Type B pancreatic cell (in vitro differentiated cells): ENCODE measurements at regions not wholly inside any gene's neighbourhood (a gene's known extent, or its start where the extent isn't known, plus 50 kb on each side); places are given as distances from the start of the nearest gene placed in this dataset.

Source experiments
- DNase-seq: peaks from one replicate; pipeline ENCODE4 v3.0.0; 2021; ENCODE audit warnings: mixed read lengths; ENCODE audit not compliant: unreplicated experiment; ENCODE audit errors: extremely low spot score
- H3K27ac Mint-ChIP-seq: 2 replicates; pipeline ENCODE4 v1.8.0; 2021; ENCODE audit warnings: mild to moderate bottlenecking, mixed read lengths
- H3K27me3 Mint-ChIP-seq: 2 replicates; pipeline ENCODE4 v1.8.0; 2021; ENCODE audit warnings: mixed read lengths
- H3K36me3 Mint-ChIP-seq: 2 replicates; pipeline ENCODE4 v1.8.0; 2021; ENCODE audit warnings: mixed read lengths
- H3K4me1 Mint-ChIP-seq: one replicate; pipeline ENCODE4 v1.8.0; 2021; ENCODE audit warnings: mixed read lengths; ENCODE audit not compliant: unreplicated experiment
- H3K4me3 Mint-ChIP-seq: 2 replicates; pipeline ENCODE4 v1.8.0; 2021; ENCODE audit warnings: mild to moderate bottlenecking, mixed read lengths
- H3K9me3 Mint-ChIP-seq: 2 replicates; pipeline ENCODE4 v1.8.0; 2021; ENCODE audit warnings: mixed read lengths
- TF ChIP-seq, protein P1 (sequence below): fragments of 200-600 bp; sonication (generic); conservative IDR thresholded peaks from 2 replicates; pipeline ENCODE4 v1.5.0; 2021; ENCODE audit warnings: antibody characterized with exemption, mild to moderate bottlenecking

DNA sequence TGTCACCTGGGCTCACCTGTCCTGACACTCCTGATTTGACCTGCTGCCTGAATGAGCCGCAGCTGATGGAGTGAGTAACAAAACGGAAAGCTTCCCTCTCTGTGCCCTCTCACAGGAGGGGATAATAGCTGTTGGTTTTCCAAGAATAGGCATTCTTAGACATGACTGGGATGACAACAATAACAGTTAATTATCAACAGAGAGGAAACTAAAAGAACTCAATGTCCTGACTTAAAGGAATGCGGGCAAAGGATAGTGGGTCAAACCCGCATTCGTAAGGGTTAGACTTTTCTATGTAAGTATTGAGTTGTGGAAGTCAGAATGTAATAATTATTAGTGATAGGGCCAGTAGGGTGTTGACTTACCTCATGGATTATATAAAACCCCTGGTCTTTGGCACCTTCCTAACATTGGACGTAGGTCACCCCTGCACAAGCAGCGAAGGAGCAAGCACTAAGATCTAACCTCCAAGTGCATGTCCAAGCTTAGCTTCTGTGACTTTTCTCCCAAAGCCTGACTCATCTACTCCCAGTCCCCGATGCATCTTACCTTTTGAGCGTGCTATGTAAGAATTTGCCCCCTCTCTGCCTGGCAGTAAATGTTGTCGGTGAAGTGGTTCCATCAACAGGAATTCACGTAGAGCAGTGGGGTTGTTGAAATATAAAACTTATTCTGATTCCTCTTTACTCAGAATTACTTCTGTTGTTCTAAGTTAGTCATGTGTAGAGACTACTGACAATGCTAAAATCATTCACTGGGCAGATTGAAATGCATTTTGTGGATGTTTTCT, 442.3 kb downstream of the FGF9 start:
- H3K36me3 Mint-ChIP-seq, result no peaks in the 10 kb centered on the region
- no peak for DNase-seq
- H3K27ac Mint-ChIP-seq, result no peak overlapping the region
- H3K4me1 Mint-ChIP-seq, result peaks cover 17% of the 10 kb centered on the region
- TF ChIP-seq, protein P1, sequence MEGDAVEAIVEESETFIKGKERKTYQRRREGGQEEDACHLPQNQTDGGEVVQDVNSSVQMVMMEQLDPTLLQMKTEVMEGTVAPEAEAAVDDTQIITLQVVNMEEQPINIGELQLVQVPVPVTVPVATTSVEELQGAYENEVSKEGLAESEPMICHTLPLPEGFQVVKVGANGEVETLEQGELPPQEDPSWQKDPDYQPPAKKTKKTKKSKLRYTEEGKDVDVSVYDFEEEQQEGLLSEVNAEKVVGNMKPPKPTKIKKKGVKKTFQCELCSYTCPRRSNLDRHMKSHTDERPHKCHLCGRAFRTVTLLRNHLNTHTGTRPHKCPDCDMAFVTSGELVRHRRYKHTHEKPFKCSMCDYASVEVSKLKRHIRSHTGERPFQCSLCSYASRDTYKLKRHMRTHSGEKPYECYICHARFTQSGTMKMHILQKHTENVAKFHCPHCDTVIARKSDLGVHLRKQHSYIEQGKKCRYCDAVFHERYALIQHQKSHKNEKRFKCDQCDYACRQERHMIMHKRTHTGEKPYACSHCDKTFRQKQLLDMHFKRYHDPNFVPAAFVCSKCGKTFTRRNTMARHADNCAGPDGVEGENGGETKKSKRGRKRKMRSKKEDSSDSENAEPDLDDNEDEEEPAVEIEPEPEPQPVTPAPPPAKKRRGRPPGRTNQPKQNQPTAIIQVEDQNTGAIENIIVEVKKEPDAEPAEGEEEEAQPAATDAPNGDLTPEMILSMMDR, result no peak
- peaks cover 3% of the 10 kb centered on the region for H3K27me3 Mint-ChIP-seq
- H3K9me3 Mint-ChIP-seq, result no peaks in the 10 kb centered on the region
- H3K4me3 Mint-ChIP-seq, result no peak overlapping the region

DNA sequence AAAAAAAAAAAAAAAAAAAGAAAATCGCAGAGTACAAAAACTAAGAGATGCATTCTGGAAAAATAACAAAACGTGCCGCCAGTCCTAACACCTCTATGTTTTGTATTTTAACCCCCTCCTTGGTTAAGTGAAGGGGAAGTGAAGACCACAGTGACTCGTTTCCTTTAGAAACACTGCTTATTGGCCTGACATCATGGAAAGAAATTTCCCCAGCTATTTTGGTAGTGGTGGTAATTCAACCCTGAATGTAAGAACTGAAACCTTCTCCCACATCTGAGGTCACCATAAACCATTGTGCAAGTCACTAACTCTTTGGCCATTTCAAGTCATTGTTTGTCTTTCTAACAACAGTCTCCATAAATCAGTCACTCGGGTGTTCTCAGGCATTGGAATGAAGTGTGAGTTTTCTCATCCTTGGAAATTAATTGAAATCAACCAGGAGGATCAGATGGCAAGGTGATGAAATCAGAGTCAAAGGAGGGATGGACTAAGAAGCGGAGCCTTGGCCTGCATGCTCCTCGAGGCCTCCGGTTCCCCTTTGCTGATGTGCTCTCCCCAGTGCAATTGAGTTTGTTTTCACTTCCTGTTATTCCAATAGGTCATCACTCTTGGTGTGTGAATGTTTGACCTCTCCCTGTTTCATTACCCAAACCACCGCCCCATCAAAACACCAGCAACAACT, 443.9 kb downstream of the FGF9 start:
- Mint-ChIP-seq H3K4me3 (no peak overlapping the region), H3K4me1 (peaks cover 10% of the 10 kb centered on the region), H3K27me3 (peaks cover 3% of the 10 kb centered on the region), H3K27ac (no peak overlapping the region), H3K36me3 (no peaks in the 10 kb centered on the region), H3K9me3 (no peaks in the 10 kb centered on the region)
- TF ChIP-seq, protein P1, result no peak
- no peak for DNase-seq

DNA sequence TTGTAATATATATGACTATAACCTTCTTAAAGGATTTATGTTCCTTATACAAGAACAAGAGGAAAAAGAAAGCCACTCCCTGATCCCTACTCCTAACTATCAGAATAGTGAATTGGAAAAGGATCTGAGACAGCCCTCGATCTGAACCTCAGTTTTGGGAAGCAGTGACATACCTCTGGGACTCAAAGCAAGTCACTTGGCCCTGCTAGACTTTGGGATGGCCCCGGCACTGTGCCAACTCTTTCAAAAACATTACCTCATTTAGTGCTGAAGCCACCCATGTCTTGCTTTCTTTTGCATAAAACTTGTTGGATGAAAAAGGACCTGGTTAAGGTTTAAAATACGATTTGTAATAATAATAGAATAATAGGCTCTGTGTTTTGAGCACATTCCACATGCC, 447.3 kb downstream of the FGF9 start:
- H3K36me3 Mint-ChIP-seq, result no peaks in the 10 kb centered on the region
- no peak overlapping the region for H3K27ac Mint-ChIP-seq
- H3K27me3 Mint-ChIP-seq, result no peaks in the 10 kb centered on the region
- no peaks in the 10 kb centered on the region for H3K9me3 Mint-ChIP-seq
- DNase-seq, result no peak
- no peak overlapping the region for H3K4me3 Mint-ChIP-seq
- H3K4me1 Mint-ChIP-seq, result peaks cover 10% of the 10 kb centered on the region
- TF ChIP-seq, protein P1, result no peak

DNA sequence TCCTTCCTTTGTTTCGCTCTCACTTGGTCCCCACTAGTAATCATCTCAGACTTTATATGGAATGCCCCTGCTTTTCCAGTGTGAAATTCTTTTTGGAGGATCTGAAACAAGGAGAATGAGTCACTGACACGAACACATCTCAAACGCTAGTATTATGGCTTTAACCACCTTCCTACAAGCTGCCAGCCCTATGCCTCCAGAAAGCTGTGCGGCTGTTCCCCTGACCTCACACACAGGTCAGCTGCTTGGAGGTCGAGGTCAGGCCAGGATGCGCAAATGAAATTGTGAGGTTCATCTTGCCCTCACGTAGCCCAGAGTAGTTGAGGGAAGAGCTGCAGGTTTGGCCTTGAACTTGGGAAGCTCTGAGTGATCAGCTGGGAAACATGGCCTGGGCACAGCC, 449.8 kb downstream of the FGF9 start:
- DNase-seq, result no peak
- Mint-ChIP-seq H3K9me3 (no peaks in the 10 kb centered on the region), H3K4me3 (no peak overlapping the region), H3K4me1 (no peaks in the 10 kb centered on the region), H3K27me3 (no peaks in the 10 kb centered on the region), H3K27ac (no peak overlapping the region), H3K36me3 (no peaks in the 10 kb centered on the region)
- TF ChIP-seq, protein P1, result no peak

DNA sequence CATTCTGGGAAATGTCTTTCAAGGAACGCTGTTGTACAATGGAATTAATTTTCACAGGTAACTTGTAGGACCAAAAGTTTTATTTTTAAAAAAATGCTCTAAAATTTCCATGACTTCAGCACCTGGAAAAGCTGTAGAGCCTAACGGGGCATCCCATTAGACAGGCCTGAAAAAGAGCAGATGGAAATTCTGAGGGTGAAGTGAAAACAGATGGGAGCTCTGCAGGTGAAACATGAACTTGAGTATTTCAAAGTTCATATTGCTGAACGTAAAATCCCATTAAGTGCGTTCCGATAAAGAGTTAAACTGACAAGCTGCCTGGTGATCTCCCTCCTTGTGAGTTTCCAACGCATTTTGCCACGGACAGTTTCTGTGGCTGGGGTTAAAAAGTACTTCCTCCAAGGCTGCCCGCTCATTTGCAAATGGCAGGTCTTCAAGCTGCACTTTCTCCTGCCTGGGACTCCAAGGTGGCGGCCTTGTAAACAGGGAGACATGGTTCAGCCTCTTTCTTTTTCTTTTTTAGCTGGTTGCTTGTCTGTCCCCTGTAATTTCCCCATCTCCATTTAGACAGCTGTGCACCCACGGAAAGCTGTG, 450.4 kb downstream of the FGF9 start:
- Mint-ChIP-seq H3K9me3 (no peaks in the 10 kb centered on the region), H3K27ac (no peak overlapping the region), H3K36me3 (no peaks in the 10 kb centered on the region), H3K4me3 (no peak overlapping the region), H3K27me3 (no peaks in the 10 kb centered on the region), H3K4me1 (no peaks in the 10 kb centered on the region)
- no peak for DNase-seq
- TF ChIP-seq, protein P1, result no peak
